ENCODE measurements at regions not wholly inside any gene's neighbourhood (a gene's known extent, or its start where the extent isn't known, plus 50 kb on each side); places are given as distances from the start of the nearest gene placed in this dataset.
"Not testable (repeated sequence)": the region's sequence is repeated elsewhere in the genome, so short reads cannot be mapped to it uniquely, and the experiment has no call there.

DNA sequence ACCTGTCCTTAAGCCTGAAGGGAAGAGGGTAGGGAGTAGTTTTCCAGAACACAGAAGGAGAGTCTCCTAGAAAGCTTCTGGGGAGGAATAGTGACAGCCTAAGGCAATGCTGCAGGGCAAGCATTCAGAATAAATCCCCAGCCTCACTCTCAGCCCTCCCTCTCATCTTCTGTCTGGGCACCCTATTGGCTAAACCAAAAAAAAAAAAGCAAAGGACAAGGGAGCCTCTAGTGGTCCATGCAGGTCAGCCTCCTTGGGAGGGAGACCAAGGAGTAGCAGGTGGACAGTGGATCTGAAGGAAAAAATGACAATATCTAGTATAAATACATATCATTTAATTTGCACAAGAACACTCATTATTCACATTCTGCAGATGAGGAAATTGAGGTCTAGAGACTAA lies 168.3 kb downstream of the HINT1 start:
- TF ChIP-seq, protein P1, sequence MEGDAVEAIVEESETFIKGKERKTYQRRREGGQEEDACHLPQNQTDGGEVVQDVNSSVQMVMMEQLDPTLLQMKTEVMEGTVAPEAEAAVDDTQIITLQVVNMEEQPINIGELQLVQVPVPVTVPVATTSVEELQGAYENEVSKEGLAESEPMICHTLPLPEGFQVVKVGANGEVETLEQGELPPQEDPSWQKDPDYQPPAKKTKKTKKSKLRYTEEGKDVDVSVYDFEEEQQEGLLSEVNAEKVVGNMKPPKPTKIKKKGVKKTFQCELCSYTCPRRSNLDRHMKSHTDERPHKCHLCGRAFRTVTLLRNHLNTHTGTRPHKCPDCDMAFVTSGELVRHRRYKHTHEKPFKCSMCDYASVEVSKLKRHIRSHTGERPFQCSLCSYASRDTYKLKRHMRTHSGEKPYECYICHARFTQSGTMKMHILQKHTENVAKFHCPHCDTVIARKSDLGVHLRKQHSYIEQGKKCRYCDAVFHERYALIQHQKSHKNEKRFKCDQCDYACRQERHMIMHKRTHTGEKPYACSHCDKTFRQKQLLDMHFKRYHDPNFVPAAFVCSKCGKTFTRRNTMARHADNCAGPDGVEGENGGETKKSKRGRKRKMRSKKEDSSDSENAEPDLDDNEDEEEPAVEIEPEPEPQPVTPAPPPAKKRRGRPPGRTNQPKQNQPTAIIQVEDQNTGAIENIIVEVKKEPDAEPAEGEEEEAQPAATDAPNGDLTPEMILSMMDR (IDR thresholded peaks at IDR 0.05; ENCODE audit: low read depth, low read length), result not testable (repeated sequence)
- not testable (repeated sequence) for TF ChIP-seq EZH2phosphoT487 (IDR thresholded peaks at IDR 0.05; ENCODE audit: low read depth)
